GM18507 (cell line): ENCODE measurements at regions not wholly inside any gene's neighbourhood (a gene's known extent, or its start where the extent isn't known, plus 50 kb on each side); places are given as distances from the start of the nearest gene placed in this dataset.
"Not testable (repeated sequence)": the region's sequence is repeated elsewhere in the genome, so short reads cannot be mapped to it uniquely, and the experiment has no call there.

Experiments
- DNase-seq: peaks from one replicate; pipeline ENCODE4 v3.0.0; 2011; ENCODE audit warnings: low read depth; ENCODE audit not compliant: insufficient read length; ENCODE audit errors: extremely low spot score
- FAIRE-seq: peaks from 2 replicates; lab custom pipeline; 2011; peaks lifted over from hg19 to GRCh38; lab: Jason Lieb, UNC

DNA sequence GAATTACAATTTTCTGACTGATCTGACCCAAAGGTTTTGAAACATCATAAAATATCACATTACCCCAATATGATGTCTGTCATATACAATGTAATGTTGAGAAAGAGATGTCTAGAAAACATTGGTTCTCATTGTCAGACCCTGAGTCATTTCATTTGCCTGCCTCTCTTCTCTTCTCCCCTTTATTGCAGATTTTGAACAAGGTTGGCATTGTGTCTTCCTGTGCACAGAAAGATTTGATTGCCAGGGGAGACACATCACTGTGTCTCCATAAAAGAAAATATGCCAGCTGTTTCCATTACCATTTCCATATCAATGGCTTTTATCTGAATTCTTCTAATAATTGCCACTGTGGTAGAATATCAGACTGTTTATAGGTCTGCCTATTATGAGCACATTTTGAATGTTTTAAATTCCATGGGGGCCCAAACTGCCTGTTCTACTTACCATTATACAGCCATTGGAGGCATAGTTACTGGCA is 65.6 kb downstream of the IFI44 start:
- DNase-seq = no peak
- no peak for FAIRE-seq

DNA sequence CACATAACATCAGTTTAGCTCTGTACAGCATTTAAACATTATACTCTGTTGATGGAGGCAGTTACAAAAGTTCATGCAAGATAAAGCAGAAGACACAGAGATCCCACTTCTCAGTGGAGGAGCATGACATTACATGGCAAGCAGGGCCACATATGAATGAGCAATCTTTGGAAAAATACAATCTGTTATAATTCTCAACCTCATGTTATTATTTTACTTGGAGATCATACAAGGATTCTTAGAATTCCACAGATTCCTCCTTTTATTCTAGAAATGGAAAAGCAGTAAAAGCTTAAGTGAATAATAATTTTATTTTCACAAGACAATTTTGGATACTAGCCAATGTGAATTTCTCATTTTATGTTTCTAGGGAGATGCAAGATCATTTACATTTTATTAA is 66.6 kb downstream of the IFI44 start:
- no peak for DNase-seq
- no peak for FAIRE-seq

DNA sequence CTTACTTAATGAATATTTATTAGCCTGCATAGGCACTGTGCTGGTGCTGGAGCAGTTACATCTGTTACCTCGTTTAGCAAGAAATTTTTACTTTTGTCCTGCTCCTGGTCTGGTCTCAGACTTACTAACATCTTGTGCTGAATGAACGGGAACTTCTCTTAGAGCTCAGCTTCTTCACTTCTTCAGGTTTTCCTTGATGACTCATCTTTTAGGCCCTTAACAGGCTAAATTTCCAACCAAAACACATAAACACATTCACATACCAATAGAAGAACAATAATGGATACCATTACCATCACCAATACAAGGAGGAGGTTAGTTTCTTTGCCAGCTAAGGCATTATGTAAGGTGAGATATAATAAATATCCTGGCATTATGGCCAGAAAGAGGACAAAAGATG is 68.9 kb downstream of the IFI44 start:
- DNase-seq (no peak), FAIRE-seq (no peak)

DNA sequence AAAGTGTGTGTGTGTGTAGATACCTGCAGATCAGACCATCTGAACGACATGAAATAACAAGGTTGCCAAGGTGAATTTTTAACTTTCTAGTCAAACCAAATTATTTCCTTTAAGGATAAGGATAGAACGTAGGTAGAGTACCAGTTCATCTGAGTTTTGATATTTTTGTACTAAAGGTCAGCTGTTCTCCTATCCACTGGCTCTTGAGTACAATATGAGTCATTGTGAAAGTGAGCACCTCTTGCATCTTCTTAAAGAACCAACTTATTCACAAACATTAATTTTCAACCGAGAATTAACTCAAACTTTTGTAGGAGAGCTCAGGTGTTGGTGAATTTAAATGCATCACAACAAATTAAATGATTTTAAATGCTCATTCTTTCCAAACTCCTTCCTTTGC is 71.5 kb downstream of the IFI44 start:
- FAIRE-seq (no peak), DNase-seq (no peak)

DNA sequence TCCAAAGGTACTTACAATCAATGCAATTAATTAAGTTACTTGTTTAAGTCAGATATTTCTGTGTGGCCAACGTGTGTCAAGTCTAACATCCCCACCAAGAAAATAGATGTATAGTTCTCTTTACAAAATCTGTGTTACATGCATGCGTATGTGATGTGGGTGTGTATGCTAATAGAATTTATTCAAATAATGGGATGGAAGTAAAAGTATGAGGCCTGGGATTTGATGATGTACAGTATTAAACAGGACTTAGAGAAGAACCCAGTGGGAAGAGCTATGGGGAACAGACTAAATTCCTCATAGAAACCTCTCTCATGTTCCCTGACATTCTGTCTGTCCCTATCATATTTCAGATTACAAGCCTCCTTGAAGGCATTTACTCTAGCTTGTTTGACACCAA is 72.5 kb downstream of the IFI44 start:
- FAIRE-seq (no peak), DNase-seq (no peak)

DNA sequence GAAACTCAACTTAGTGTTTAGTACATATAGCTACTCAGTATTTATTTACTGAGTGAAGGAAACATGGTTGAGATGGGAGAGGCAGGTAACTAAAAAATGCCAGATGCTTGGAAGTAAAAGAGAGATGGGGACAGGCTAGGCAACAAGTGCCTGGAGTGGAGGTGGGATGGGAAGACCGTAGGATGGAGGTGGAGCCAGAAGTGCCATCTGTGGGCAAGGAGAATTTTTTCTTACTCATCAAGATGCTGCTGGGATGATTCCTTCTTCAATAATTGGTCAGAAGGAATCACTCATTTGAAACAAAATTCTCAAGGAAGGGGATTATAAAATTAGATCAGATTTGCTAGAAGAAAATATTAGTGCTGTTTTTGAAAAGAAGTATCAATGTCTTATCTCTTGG is 72.9 kb downstream of the IFI44 start:
- no peak for FAIRE-seq
- no peak for DNase-seq

DNA sequence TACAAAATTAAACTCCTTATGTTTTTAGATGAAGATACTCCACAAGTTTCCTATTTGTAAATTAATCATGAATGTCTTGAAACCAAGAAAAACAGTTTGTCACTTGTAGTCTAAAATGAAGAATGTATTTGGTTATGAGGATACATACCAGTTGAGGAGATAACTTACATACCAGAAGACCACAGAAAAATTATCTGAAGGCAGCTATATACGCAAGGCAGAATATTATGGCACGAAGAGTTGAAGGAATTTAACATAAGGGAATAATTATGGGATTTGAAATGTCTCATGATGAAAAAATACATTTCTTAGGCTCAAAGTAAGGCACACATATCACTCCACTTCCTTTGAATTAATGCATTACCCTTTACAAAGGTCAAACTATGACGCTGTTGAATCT is 73.3 kb downstream of the IFI44 start:
- no peak for DNase-seq
- FAIRE-seq = no peak

DNA sequence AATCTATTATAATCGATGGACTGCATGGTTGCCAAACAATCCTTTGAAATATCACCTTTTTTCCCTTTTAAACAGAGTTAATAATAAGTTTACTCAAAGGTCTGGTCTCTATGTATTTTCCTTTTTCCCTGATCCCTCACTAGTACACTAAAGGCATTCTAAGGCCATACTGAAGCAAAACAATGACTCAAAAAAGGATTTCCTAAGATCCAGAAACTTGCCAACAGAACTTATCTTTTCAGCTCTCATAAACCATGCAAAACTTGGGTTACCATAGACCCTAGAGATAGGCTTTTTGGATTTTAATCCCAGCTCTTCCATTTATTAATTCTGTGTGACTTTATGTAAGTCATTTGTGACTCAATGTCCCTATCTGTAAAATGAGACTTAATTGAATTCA is 77.1 kb downstream of the IFI44 start:
- no peak for FAIRE-seq
- DNase-seq = no peak

DNA sequence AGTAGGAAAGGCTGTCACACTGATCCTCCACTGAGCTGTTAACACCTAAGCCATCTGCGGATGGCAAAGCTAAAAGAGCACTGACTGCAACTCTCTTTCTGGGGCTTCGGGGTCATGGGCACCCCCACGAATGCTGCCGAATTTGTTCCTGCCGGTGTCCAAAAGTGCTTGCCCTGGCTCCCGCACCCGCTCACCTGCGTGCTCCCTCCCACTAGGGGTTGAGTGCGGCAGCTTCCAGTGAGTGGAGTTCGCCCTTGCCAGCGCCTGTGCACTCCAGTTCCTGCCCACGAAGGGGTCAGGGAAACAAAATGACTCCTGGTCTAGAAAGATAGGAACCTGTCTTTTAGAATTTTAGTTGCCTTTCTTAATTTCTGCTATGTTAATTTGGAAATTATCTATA is 78.7 kb downstream of the IFI44 start:
- FAIRE-seq (no peak), DNase-seq (no peak)

DNA sequence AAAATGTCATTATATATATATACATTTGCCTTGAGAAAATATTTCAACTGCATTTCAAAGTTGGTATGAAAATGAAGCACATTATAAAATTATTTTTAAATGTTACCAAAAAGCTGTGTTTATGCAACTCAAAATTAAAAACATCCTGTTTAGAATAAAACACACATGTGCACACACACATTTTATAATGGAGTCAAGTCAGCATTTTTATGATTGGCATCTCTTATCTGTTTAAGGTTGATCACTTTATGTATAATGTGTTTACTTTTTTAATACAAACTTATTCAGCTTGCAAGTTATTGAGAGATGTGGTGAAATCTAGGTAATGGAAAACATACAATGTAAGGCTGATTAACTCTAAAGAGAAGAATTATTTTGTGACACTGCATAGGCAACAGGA is 80.4 kb downstream of the IFI44 start:
- FAIRE-seq (no peak), DNase-seq (no peak)

DNA sequence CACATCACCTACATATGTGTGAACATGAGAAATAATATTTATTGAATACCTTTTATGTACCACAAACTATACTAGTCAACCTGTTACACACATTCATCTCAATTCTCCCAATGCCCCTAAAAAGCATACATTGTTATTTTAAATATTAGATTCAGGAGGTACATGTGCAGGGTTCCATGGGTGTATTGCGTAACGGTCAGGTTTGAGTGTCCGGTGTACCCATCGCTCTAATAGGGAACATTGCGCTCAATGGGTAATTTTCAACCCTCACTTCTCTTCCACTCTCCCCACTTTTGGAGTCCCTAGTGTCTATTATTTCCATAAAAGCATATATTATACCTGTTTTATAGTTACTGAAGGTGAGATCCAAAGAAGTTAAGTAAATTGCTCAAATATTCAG is 82.0 kb downstream of the IFI44 start:
- DNase-seq (no peak), FAIRE-seq (no peak)

DNA sequence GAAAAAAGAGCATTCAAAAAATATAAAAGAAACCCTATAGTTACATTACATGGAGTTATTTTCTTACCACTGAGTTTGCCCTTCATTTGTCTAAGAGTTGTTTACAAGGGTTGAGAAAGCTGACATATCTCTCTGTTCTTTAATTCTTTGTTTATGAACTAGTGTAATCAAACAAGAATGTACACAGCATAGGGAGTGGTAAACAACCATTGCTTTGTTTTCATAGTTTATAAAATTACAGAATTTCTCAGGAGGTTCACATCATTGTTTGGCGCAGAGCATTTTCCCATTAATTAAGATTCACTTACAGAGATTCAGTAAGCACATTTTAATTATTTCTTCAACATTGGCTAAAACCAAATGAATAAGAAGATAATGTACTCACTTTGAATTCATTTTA is 87.6 kb downstream of the IFI44 start:
- DNase-seq = no peak
- FAIRE-seq = no peak

DNA sequence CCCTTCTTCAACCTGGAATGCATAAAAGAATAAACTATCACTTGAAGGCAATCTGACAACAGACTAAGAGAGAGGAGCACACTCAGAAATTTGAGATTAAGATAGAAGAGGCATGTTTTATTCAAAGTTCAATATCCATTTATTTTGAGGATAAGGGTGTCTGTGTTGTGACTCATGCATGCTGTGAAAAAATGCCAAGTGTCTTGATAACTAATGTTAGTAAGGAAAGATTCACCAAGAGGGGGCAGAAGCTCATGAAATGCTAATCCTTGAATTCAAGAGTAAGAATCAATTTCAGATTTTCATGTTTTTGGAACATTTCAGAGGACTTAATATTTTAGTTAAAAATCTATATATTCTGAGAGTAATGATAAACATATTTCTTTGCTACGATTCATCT is 94.0 kb downstream of the IFI44 start:
- FAIRE-seq (no peak), DNase-seq (no peak)

DNA sequence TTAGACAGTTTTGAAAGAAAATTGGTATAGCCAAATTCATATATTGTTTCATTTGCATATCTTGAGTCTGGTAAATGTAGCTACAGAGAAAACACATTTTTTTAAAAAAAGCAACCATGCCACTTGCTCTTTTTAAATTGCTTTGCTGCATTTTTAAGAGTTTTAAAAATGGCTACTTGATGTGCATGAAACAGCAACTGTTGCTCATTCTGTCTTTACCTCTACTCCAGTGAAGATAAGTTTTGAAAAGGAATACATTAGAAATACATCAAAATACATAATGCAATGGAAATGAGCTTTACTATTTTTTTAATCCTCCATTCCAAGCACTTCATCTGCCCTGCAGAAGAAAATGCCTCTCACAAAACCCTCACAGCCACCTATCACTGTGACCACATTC is 95.5 kb downstream of the IFI44 start:
- FAIRE-seq (no peak), DNase-seq (no peak)

DNA sequence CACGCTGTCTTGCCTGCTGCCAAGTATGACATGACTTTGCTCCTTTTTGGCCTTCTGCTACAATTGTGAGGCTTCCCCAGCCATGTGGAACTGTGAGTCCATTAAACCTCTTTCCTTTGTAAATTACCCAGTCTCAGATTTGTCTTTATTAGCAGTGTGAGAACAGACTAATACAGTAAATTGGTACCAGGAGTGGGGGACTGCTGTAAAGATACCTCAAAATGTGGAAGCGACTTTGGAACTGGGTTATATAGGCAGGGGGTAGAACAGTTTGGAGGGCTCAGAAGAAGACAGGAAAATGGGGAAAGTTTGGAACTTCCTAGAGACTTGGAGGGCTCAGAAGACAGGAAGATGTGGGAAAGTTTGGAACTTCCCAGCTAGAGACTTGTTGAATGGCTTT is 104.0 kb downstream of the IFI44 start:
- FAIRE-seq, DNase-seq: not testable (repeated sequence)

DNA sequence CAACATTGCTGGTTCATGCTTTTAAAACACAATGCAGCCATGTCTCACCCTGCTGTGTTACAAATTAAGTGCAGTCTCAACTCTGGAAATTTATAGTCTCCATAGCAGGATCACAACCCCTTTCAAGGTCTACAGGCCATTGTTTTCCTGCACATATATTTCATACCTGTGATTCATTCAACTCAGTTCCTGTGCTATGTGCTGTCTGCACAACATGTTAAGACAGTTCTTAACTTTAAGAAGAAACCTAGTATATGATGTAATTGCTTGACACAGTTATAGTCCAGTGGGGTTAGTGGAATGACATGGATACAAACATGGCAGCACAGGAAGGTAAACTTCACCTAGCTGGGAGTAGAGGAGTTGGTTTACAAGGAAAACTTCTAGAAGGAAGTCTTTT is 106.4 kb downstream of the IFI44 start:
- FAIRE-seq (no peak), DNase-seq (no peak)

DNA sequence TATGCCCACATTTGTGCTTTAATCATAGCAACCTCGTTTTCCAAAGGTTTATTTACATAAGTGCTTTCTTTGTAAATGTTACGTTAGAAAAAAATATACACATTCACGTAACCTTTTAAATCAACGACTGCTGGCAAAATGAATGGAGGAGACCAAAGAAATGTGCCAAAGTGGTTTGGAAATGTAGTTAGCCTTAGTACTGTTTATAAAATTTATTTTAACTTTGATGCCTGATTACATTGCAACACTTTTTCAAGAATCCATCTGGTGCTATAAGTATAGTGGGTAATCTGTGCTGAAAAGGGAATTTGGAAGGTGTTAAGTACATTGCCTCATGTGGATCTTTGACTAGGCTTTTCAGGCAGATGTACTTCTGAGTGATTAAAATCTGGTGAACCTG is 108.9 kb downstream of the IFI44 start:
- no peak for FAIRE-seq

DNA sequence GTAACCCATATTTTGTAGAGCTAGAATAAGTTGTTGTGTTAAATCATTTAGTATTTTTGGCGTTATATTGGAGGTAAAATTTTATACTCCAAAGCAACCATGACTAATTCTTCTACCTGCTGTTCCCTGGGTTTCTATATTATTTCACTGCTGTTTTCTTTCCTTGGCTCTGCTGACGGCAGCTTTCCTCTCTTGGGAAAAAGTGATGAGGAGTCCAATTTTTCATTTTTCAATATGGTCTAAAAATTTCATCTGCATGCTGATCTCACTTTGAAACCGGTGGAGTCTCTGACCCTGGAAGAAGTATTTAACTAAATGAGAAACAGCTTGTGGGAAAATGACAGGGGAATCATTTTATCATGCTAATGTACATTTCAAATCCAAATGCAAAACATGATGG is 110.2 kb downstream of the IFI44 start:
- FAIRE-seq = no peak

More for the DNA sequence above, 108.9 kb downstream of the IFI44 start:
- DNase-seq = no peak

DNA sequence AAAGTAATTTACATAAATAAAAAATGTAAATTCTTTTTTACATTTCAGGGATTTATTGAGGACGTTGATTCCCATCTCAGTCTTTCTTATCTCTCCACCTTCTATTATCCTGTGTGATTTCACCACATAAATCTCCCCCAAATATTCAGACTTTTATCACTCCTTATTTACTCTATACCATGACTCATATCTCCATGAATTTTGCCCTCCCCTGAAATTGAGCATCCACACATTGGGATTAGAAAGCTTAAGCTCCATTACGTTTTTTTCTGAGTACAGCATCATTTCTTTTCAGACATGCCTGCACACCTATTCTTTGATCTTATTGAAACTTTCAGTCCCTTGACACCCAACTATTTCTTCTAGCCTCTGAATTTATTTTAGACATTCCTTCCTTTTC is 111.2 kb downstream of the IFI44 start:
- no peak for DNase-seq
- no peak for FAIRE-seq

More for the DNA sequence above, 110.2 kb downstream of the IFI44 start:
- no peak for DNase-seq

DNA sequence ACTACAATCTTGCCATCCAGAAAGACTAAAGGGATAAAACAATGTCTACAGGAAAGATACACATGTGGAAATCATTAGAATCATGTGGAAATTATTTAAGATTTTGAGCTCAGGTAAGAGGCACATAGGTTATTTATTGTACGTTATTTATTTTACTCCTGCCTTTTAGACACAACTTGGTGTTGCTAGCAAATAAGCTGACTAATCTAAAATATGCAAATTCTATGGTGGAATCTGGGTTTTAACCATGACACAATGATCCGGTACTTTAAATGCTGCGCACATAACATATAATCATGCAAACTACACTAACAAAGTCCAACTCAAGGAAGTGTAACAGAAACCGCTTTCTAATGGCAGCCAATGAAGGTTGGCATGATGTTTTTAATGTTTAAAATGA is 112.5 kb downstream of the IFI44 start:
- FAIRE-seq (no peak), DNase-seq (no peak)

DNA sequence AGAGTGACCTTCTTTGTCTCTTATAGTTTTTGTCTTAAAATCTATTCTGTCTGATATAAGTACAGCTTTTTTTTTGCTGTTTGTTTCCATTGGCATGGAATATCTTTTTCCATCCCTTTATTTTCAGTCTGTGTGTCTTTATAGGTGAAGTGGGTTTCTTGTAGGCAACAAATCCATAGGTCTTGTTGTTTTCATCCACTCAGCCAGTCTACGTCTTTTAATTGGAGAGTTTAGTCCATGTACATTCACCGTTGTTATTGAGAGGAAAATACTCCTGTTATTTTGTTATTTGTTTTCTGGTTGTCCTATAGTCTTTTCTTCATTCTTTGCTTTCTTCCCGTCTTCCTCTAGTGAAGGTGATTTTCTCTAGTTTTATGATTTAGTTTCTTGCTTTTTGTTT is 115.9 kb downstream of the IFI44 start:
- FAIRE-seq = no peak
- no peak for DNase-seq

DNA sequence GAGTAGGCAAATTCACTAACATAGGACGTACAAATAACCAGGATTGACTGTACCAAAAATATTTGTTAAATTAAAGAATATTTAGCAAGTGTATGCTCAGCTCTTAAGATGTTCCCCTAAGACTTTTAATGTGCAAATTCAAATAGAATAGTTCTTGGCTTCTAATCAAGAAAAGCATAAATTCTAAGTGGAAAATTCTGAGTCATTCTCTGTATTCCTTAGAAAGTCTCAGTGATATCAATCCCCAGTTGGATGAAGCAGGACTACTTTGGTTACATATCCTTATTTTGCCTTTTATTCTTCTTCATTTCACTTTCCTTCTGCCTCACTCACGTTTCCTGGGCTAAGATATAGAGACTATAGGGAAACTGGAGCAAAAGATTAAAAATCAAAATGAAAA is 130.2 kb downstream of the IFI44 start:
- DNase-seq (no peak), FAIRE-seq (no peak)
